Astrocyte of the spinal cord (primary cell): ENCODE measurements at regions not wholly inside any gene's neighbourhood (a gene's known extent, or its start where the extent isn't known, plus 50 kb on each side); places are given as distances from the start of the nearest gene placed in this dataset.

Experiments
- DNase-seq: peaks from one replicate; pipeline ENCODE4 v3.0.0; 2011; ENCODE audit warnings: low read depth, low spot score
- H3K4me3 ChIP-seq: 2 replicates; pipeline ENCODE4 v1.5.1; 2011; ENCODE audit warnings: low read depth, mild to moderate bottlenecking, low read length, moderate library complexity
- CTCF ChIP-seq: IDR thresholded peaks from 2 replicates; pipeline ENCODE4 v1.5.1; 2012; ENCODE audit warnings: low read depth, mild to moderate bottlenecking, low read length, inconsistent platforms
- in situ Hi-C: cut with HindIII; loops from 2 replicates; pipeline ENCODE4 v1.10.0; 2017; ENCODE audit warnings: low sequenced_read_pairs

GRCh38 chr7:10721289-10721688 lies 252.4 kb upstream of the PHF14 start:
- in situ Hi-C loops, result no loop called here
- no peak for TF ChIP-seq CTCF
- DNase-seq, result no peak

GRCh38 chr7:10723832-10724231 lies 249.8 kb upstream of the PHF14 start:
- in situ Hi-C loops, result no loop called here
- DNase-seq, result no peak
- no peak for TF ChIP-seq CTCF
- no peak overlapping the region for H3K4me3 ChIP-seq

More at GRCh38 chr7:10721289-10721688, 252.4 kb upstream of the PHF14 start:
- H3K4me3 ChIP-seq, result no peak overlapping the region

GRCh38 chr7:10724449-10724848 lies 249.2 kb upstream of the PHF14 start:
- TF ChIP-seq CTCF, result no peak
- no peak overlapping the region for H3K4me3 ChIP-seq
- no peak for DNase-seq
- in situ Hi-C loops, result no loop called here

- no peak for DNase-seq
- no peak for TF ChIP-seq CTCF
- H3K4me3 ChIP-seq, result no peak overlapping the region
- in situ Hi-C loops, result no loop called here
Observed at GRCh38 chr7:10727636-10728035, 246.0 kb upstream of the PHF14 start.

- TF ChIP-seq CTCF, result no peak
- in situ Hi-C loops, result no loop called here
- DNase-seq, result no peak
- no peak overlapping the region for H3K4me3 ChIP-seq
Observed at GRCh38 chr7:10731253-10731773, 242.4 kb upstream of the PHF14 start.

- TF ChIP-seq CTCF, result no peak
- in situ Hi-C loops, result no loop called here
- no peak for DNase-seq
- no peak overlapping the region for H3K4me3 ChIP-seq
Observed at GRCh38 chr7:10733747-10734146, 239.9 kb upstream of the PHF14 start.

GRCh38 chr7:10734595-10734994 lies 239.1 kb upstream of the PHF14 start:
- no peak for TF ChIP-seq CTCF
- in situ Hi-C loops, result no loop called here
- H3K4me3 ChIP-seq, result no peak overlapping the region
- DNase-seq, result no peak
